GM12878 (cell line): ENCODE measurements at regions not wholly inside any gene's neighbourhood (a gene's known extent, or its start where the extent isn't known, plus 50 kb on each side); places are given as distances from the start of the nearest gene placed in this dataset.

Source experiments
- ATAC-seq: fragments of 200-7000 bp; cut with Tn5 transposase; 3 replicates; pipeline ENCODE4 v1.9.1; 2020; ENCODE audit warnings: mild to moderate bottlenecking, moderate library complexity
- BruUV-seq: library from RNA; stranded (reverse); fragments of 400-500 nt; replicated peaks from 2 replicates; lab custom pipeline; 2021; lab: Mats Ljungman, UMichigan
- CTCF ChIA-PET: fragments of 300-600 bp; sonication (Branson Sonifier 250); formaldehyde crosslinking; extraction: SDS; loops from one replicate; lab custom pipeline; 2021; ENCODE audit warnings: inconsistent platforms; lab: Yijun Ruan, JAX
- POLR2A ChIA-PET: fragments of 350-600 bp; formaldehyde crosslinking; extraction: SDS; loops from one replicate; lab custom pipeline; 2021; ENCODE audit warnings: inconsistent platforms; lab: Charles Lee
- RAD21 ChIA-PET: fragments of 300-600 bp; sonication (Branson Sonifier 250); formaldehyde crosslinking; loops from one replicate; lab custom pipeline; 2023; ENCODE audit warnings: antibody characterized with exemption; ENCODE audit not compliant: unreplicated experiment; lab: Charles Lee
- SMC1A ChIA-PET: fragments of 300-600 bp; sonication (Branson Sonifier 250); formaldehyde crosslinking; loops from one replicate; lab custom pipeline; 2023; ENCODE audit not compliant: unreplicated experiment, uncharacterized antibody; lab: Charles Lee
- DNase-seq: peaks from one replicate; pipeline ENCODE4 v3.0.0-alpha.2; 2011; ENCODE audit warnings: low read depth, low spot score
- FAIRE-seq: peaks from 3 replicates; lab custom pipeline; 2011; peaks lifted over from hg19 to GRCh38; lab: Jason Lieb, UNC
- H2AFZ ChIP-seq: 2 replicates; pipeline ENCODE4 v1.6.0; 2011; ENCODE audit warnings: low read depth, low read length, control low read depth; ENCODE audit not compliant: control insufficient read depth
- H3K27ac ChIP-seq: 2 replicates; pipeline ENCODE4 v1.5.1; 2011; ENCODE audit warnings: control low read depth; ENCODE audit not compliant: control insufficient read depth, insufficient read depth
- H3K27me3 ChIP-seq, 2 experiments: replicated peaks in 1 of 2; 2 replicates each; pipeline versions ENCODE4 v1.6.0 to v1.6.1; 2011; ENCODE audit warnings: low read length in 1 of 2; ENCODE audit not compliant: control insufficient read depth in 2 of 2, insufficient read depth in 2 of 2
- H3K36me3 ChIP-seq, 2 experiments: 2 replicates each; pipeline ENCODE4 v1.5.1; 2011; ENCODE audit warnings: low read length in 1 of 2; ENCODE audit not compliant: control insufficient read depth in 2 of 2, insufficient read depth in 2 of 2
- H3K4me1 ChIP-seq: 2 replicates; pipeline ENCODE4 v1.6.1; 2011; ENCODE audit warnings: mild to moderate bottlenecking, low read length, moderate library complexity, mixed read lengths; ENCODE audit not compliant: control insufficient read depth, insufficient read depth
- H3K4me2 ChIP-seq: 2 replicates; pipeline ENCODE4 v1.6.0; 2011; ENCODE audit warnings: control low read depth; ENCODE audit not compliant: control insufficient read depth, insufficient read depth
- H3K4me3 ChIP-seq: fragments of 200-600 bp; sonication (generic); 2 replicates; pipeline ENCODE4 v1.5.1; 2016
- H3K79me2 ChIP-seq: 2 replicates; pipeline ENCODE4 v1.6.0; 2011; ENCODE audit warnings: low read length; ENCODE audit not compliant: control insufficient read depth, insufficient read depth
- H3K9ac ChIP-seq: 2 replicates; pipeline ENCODE4 v1.8.0; 2011; ENCODE audit warnings: low read length, control low read depth, mixed read lengths; ENCODE audit not compliant: control insufficient read depth, insufficient read depth
- H3K9me3 ChIP-seq: replicated peaks from 3 replicates; pipeline ENCODE4 v1.5.1; 2011; ENCODE audit warnings: mild to moderate bottlenecking, low read length; ENCODE audit not compliant: control insufficient read depth, insufficient read depth
- H4K20me1 ChIP-seq: 2 replicates; pipeline ENCODE4 v1.6.0; 2011; ENCODE audit not compliant: control insufficient read depth, insufficient read depth
- E4F1 ChIP-seq: fragments of 450-650 bp; IDR thresholded peaks from 2 replicates; pipeline ENCODE4 v1.6.1; 2018; ENCODE audit warnings: borderline replicate concordance, mild to moderate bottlenecking; ENCODE audit not compliant: partially characterized antibody
- RAD21 ChIP-seq: IDR thresholded peaks from 2 replicates; pipeline ENCODE4 v1.6.1; 2011; ENCODE audit warnings: mild to moderate bottlenecking, low read depth, low read length, moderate library complexity; ENCODE audit not compliant: insufficient read depth
- SMC3 ChIP-seq: IDR thresholded peaks from 2 replicates; pipeline ENCODE4 v1.6.1; 2011; ENCODE audit warnings: low read length, improper control_type of control experiment, borderline replicate concordance
- YY1 ChIP-seq: IDR thresholded peaks from 2 replicates; pipeline ENCODE4 v1.6.1; 2011; ENCODE audit warnings: low read depth, mild to moderate bottlenecking, low read length
- WGBS: methylation state at CpG from one replicate; pipeline ENCODE4 v1.1.6; 2016; ENCODE audit warnings: low lambda C conversion rate; ENCODE audit not compliant: insufficient replicate concordance, insufficient coverage; ENCODE audit errors: missing lambda C conversion rate; 5-methylcytosine and 5-hydroxymethylcytosine counted together
- in situ Hi-C: fragments of 300-500 bp; cut with MboI; formaldehyde crosslinking; loops from 9 replicates; pipeline ENCODE4 v1.14.3; 2018; ENCODE audit warnings: mixed read lengths
- intact Hi-C: fragments of 100-400 bp; cut with micrococcal nuclease; formaldehyde crosslinking; loops from one replicate; pipeline ENCODE4 v1.14.2; 2022; ENCODE audit not compliant: unreplicated experiment
- TF ChIP-seq, protein P1 (sequence below), 3 experiments: IDR thresholded peaks in 2 of 3; conservative IDR thresholded peaks in 1 of 3; 2 replicates each; pipeline ENCODE4 v1.5.1; 2011; ENCODE audit warnings: low read depth in 3 of 3, low read length in 3 of 3, mild to moderate bottlenecking in 3 of 3, control low read depth in 2 of 3, moderate library complexity in 2 of 3, inconsistent platforms in 1 of 3, mixed read lengths in 1 of 3; ENCODE audit not compliant: control insufficient read depth in 2 of 3, insufficient read depth in 1 of 3; ENCODE audit errors: extremely low read depth in 1 of 3

DNA sequence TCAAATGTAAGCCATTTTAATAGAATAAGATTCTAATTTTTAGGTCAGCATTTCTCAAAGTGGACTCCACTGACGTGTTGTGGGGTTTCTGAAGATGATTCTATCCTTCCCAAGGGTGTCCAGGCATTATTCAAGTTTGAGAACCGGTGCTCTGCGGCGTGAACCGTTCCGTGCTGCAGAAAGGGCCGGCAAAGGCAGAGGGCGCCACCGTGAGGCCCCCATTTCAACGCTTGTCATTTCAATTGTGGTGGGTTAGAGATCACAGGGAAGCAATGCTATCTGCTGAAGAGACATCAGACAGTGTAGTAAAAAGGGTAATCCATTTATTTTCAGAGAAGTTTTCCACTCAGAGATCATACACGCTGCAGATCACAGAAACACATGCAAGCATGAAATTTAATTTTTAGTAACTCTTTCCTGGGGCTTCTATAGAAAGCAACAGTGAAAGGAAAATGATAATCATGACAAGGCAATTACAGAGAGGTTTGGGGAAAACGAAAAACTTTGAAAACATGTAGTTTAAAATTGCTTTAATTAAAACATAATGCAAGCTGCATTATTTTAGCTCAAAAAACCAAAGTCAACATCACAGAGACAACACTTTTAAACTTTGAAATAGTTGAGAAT is 201.7 kb downstream of the EXOC5 start:
- no peak for FAIRE-seq
- H3K9me3 ChIP-seq: no peaks in the 10 kb centered on the region
- DNase-seq: no peak
- intact Hi-C loops: loop anchor here (2.0 to 10.0 kb wide), 4 partner anchors 250 to 576 kb away; no protein-coding TSS in a partner anchor
- ATAC-seq: peak; percentile 89
- RAD21 ChIA-PET: interaction anchor here (0.5 kb wide), 1 partner anchor 171 kb away, joined by 3 read pairs; no protein-coding TSS in a partner anchor
- H3K4me1 ChIP-seq: no peaks in the 10 kb centered on the region
- no peak overlapping the region for H2AFZ ChIP-seq
- no peak for TF ChIP-seq E4F1
- peak; percentile 79 for TF ChIP-seq RAD21
- TF ChIP-seq, protein P1, sequence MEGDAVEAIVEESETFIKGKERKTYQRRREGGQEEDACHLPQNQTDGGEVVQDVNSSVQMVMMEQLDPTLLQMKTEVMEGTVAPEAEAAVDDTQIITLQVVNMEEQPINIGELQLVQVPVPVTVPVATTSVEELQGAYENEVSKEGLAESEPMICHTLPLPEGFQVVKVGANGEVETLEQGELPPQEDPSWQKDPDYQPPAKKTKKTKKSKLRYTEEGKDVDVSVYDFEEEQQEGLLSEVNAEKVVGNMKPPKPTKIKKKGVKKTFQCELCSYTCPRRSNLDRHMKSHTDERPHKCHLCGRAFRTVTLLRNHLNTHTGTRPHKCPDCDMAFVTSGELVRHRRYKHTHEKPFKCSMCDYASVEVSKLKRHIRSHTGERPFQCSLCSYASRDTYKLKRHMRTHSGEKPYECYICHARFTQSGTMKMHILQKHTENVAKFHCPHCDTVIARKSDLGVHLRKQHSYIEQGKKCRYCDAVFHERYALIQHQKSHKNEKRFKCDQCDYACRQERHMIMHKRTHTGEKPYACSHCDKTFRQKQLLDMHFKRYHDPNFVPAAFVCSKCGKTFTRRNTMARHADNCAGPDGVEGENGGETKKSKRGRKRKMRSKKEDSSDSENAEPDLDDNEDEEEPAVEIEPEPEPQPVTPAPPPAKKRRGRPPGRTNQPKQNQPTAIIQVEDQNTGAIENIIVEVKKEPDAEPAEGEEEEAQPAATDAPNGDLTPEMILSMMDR (IDR thresholded peaks at IDR 0.05 in 2 of 3, conservative IDR thresholded peaks at IDR 0.05 in 1 of 3; ENCODE audit: control insufficient read depth in 2 of 3, extremely low read depth in 1 of 3, insufficient read depth in 1 of 3, low read depth in 3 of 3, low read length in 3 of 3): peak; percentile 67 to 77 (median 69)
- TF ChIP-seq YY1: no peak
- TF ChIP-seq SMC3: peak; percentile 65; the same call in 1 of the 2 replicates
- no peaks in the 10 kb centered on the region for H3K79me2 ChIP-seq
- WGBS: 8% methylated on average over 12 of the region's 12 CpGs
- no peak overlapping the region for H3K9ac ChIP-seq
- no peak overlapping the region for H3K27ac ChIP-seq
- in situ Hi-C loops: loop anchor here (10.0 kb wide), 3 partner anchors 248 to 572 kb away; no protein-coding TSS in a partner anchor
- SMC1A ChIA-PET: no interaction called here
- no peaks in the 10 kb centered on the region for H3K36me3 ChIP-seq
- H3K4me3 ChIP-seq: no peak overlapping the region
- no peaks in the 10 kb centered on the region for H4K20me1 ChIP-seq
- POLR2A ChIA-PET: no interaction called here
- BruUV-seq: no TSS peak
- H3K4me2 ChIP-seq: no peak overlapping the region
- CTCF ChIA-PET: interaction anchor here (0.6 to 1.0 kb wide), 2 partner anchors 10 to 16 kb away, joined by 3 read pairs; no protein-coding TSS in a partner anchor
- peaks cover 0 to 7% of the 10 kb centered on the region in 2 experiments; a peak in 1 of 4 replicates for H3K27me3 ChIP-seq
